EL (cell line): ENCODE measurements at regions not wholly inside any gene's neighbourhood (a gene's known extent, or its start where the extent isn't known, plus 50 kb on each side); places are given as distances from the start of the nearest gene placed in this dataset.
"Not testable (repeated sequence)": the region's sequence is repeated elsewhere in the genome, so short reads cannot be mapped to it uniquely, and the experiment has no call there.

Experiments
- DNase-seq: peaks from one replicate; pipeline ENCODE4 v3.0.0-alpha.2; 2016

DNA sequence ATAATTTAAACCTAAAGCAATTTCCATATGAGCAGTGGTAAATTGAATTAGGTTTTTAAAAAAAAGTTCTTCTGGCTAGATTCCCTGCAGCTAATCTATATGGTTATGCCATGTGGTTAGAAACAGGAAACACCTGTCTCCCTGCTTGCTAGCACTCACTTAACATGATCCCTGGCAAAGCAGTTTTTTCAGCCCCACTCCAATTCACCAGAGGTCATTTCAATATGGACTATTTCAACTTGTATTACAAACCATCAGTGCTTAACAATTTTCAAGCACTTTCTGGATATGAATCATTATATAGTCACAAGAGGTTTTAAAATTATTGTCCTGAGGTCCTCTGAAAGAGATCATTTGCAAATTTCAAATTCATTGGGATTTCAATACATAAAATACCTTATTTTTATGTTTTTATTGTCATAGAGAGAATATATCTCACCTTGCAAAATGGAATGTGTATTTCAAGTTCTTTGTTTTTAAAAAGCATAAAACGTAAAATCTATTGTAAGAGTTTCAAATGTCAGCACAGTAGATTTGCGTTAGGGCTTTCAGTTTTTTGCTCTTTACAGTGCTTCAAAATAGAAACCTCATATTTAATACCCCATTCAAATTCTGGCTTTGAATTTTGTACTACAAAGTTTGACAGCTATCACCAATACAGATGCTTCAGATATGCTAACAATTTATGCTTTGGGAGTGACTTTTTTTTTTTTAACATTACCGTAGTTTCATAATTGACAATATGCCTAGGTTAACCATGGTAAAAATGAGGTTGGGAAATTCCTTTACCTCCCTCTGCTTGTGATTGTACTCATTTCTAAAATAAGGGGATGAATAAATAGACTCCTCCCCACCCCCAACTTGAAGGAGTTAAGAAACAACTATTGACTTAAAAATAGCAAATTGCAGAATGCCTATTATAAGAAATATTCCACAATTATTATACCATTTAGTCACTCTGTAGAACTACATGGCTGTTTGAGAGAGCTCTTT is 117.5 kb upstream of the HGF start:
- no peak for DNase-seq

DNA sequence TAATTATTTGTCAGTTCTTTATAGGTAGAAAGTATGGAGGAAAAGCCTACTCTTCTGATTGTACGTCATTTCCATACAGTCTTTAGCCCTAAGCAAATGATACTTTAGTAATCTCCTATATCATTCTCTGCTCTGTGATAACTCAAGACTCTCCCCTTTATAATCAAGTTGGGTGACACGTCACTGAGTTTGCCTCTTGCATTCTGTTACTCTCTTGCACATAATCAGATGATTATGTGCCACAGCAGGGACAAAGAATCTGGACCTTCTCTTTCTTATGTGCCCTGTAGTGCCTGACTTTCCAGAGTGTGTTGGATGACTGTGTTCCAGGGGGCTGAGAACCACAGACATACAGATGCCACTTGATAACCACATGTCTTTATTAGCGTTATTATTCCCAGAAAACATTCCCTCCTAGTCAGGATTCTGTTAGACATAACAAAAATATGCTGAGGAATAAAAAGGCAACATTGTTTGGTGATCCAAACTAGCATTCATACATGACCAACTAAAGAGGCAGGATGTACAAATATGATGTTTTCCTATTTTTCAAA is 116.4 kb upstream of the HGF start:
- no peak for DNase-seq

DNA sequence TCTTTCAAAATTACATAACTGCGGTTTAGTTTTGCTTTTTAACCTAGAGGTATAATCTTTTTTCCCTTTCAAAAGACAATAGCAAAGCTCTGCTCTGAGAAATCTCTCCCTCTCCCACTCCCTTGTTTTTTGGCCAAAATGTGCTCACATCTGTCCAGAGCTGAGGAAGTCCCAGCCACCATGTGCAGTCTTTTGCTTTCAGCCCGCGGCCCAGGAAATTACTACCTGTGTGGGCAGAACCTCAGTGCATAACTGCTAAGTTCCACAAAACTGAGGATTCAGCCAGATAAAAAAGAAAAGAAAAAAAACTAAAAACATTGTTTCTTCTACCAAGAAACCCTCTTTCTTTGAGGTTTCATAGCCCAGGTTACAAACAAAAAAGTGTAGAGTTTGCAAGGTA is 115.0 kb upstream of the HGF start:
- no peak for DNase-seq

DNA sequence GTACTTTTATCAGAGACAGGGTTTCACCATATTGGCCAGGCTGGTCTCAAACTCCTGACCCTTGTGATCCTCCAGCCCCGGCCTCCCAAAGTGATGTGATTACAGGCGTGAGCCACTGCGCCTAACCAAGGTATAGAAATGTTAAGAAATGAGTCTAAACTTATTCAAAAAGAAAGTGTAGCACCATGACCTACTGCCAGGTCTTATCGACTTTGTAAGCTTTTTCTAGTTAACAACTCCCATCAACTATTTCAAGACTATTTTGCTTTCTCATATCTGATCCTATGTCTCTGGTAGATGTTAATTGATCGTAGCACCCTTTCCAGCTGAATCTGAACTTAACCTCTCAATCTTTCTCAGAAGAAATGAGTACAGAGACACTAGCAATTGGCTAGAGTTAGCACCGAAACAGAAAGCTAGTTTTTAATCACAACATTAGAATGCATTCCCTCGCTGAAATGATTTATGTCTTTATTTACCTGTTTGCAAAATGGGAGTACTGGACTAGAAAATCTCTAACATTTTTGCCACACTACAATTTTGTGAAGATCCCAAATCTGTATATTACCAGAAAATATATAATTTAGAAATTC is 114.0 kb upstream of the HGF start:
- DNase-seq = no peak

DNA sequence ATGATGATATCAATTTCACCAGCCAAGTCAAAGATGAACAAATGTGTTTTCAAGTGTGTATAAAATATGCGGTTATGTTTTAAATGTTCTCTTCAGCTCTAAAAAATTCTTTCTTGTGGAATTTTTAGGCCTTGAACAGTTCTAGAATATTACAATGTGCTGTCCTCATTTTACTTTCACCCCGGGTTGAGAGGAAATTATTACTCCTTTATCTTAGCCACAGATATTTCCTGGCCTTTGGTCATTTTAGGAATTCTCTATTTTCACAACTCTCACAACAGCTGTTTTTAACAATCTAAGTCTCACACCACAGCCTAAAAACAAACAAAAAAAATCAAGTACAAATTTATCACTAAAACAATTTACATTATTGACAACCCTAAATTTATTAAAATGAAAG is 112.2 kb upstream of the HGF start:
- DNase-seq = peak; percentile 1

DNA sequence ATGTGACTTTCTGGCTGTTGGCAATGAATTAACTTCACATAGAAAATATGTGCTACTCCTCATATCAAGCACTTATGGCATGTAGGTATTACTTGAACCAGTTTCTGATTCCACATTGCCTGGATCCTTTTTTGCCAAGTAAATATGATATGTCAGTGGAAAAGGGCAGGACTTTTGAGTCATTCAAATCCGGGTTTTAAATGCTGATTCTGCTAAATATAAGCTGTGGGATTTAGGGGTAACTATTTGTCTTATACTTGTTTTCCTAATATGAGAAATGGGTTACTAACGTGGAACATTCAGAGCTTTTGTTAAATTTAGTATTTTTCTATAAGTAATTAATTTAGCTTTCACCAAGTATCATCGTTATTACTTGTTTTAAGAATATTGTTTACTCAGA is 108.0 kb upstream of the HGF start:
- no peak for DNase-seq

DNA sequence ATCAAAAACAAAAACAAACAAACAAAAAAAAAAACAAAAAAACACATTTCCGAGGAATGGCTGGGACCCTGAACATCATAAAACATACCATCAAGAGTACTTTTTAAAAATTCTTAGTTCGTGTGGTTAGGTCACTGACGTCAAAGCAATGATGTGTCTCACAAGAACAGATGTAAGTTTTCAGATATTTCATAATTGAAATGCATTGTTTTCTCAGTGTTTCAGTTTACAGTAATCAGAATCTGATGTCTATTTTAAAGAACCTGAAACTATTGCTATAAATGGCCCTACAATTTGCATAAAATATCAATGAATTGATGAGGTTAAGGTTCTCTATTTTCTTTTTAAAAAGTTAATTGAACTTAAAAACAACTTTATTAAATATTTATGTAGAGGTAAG is 103.7 kb upstream of the HGF start:
- DNase-seq = peak; percentile 34

DNA sequence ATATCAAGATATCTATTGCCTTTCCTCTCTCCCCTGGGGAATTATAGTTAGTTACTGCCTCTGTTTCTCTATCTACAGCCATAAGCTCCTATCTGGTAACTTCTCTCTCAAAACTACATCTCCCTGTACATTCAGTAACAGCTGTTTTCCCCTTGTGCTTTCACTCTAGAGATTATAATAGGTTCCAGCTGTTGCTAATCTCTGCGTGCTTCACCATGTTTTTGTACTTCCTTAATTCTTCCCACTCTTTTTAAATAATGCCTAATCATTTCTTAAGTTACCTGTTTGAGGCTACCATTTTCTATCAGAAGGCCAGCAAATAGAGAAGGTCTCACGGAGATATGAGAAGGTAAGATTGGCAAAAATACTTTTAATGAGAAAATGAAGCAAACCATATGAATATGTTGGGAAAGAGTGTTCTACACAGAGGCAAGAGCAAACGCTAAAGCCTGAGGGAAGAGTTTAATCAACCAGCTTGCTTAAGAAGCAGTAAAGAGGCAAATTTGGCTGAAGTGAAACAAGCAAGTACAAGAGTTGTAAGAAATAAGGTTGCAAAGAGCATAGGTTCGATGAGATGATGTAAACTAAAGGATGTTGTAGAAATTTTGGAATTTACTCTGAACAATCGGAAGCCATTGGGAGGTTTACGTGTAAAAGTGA is 101.9 kb upstream of the HGF start:
- DNase-seq = no peak

DNA sequence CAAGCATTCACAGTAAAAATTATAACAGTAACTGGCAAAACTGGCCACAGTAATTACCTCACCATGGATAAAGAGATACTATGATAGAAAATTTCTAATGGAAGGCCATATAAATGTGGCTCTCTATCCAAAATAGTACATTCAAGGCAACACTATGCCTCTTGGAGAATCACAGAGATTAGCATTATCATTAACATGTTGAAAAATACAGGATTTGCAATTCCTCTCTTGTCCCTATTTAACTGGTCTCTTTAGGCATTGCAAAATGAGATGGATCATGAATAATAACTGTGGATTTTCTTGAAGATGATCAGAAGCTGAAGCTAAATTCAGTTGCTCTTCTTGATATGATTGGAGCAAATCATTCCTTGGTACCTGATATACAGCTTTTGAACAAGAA is 100.8 kb upstream of the HGF start:
- no peak for DNase-seq

DNA sequence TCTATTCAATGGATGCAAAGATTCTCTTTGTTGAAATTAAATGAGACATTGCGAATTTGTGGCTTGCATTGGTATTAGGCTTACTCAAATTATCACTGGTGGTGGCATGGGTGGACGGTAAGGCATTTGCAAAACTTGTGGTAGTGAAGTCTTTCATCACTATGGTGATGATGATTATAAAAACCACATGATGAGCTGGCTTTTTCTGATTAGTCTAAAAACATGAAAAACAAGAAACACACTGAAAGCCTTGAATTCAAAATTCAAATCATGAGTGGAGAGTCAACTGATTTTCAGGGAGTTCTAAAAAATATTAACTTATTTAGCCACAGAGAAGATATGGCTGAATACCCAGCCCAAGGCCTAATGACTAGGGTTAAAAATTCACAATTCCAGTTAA is 99.8 kb upstream of the HGF start:
- no peak for DNase-seq

DNA sequence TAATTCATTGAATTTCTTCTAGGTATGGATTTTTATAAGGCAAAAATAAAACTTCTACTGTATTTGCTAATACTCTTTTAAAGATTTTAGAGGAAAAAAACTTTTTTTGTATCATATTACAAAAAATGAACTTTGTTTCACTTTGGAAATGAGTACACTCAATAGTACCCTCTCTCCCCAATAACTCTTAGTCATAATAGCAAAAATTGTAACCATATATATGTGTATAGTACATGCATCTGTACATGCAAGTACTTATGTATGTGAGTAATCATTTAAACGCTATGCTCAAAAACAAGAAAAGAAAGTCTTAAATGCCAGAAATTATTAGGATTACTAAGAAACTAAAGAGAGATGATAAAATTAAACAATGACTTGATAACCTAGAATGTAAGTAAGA is 95.9 kb upstream of the HGF start:
- no peak for DNase-seq

DNA sequence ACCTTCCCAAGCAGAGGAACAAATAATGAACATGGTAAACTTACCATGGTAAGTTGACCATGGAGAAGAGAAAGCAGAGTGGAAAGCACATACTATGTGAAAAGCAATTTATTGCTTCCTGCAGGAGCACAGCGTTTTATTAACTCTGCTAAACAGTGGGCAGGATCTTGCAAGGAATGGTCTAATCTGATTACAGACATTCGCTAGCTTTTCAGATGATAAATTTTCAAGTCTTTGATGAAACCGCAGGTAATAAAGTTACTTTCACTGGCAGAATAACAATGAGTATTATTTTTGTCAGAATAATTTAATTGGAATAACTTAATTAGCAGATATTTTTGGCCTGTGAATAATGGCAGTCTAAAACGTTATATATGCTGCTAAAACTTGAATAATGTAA is 89.6 kb upstream of the HGF start:
- DNase-seq = no peak

DNA sequence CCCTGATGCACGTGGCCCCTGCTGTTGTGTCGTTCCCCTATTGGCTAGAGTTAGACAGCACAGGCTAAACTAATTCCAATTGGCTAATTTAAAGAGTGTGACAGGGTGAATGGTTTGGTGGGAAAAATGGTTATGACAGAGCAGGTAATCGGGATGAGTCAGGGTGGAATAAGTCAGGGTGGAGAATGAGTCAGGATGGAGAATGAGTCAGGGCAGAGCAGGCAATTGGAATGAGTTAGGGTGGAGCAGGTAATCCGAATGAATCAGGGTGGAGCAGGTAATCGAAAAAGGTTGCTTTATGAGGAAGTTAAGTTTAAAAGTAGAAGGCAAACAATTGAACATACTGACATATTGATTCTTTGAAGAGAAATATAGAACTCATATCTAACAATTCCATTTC is 89.0 kb upstream of the HGF start:
- peak; percentile 28 for DNase-seq

DNA sequence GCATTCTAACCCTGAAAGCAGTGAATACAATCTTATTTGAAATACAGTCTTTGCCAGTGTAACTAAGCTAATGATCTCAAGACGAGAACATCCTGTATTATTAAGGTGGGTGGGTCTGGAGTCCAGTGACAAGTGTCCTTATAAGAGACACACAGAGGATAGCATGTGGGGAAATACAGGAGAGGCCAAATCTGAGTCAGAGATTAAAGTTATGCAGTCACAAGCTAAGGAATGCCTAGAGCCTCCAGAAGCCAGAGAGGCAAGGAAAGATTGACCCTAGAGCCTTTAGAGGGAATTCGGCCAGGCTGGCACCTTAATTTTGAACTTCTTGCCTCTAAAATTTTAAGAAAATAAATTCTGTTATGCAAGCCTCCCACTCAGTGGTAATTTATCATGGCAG is 87.5 kb upstream of the HGF start:
- DNase-seq = peak; percentile 36

DNA sequence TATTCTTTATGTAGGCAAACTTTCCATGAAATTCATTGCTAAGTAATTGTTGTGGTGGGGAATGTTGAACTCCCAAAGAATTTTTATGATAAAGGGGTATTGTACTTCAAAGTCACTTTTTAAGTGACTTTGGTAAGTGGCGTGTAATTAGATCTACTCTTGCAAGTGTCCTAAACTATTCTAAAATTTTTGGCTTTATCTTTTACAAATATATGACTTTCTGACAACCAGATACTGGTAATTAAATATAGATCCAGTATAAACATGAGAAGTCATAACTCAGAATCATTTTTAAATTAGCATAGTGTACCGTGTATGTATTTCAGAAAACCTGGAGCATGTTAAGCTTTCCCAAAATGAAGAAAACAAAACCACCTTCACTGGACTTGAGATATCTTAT is 84.7 kb upstream of the HGF start:
- no peak for DNase-seq

DNA sequence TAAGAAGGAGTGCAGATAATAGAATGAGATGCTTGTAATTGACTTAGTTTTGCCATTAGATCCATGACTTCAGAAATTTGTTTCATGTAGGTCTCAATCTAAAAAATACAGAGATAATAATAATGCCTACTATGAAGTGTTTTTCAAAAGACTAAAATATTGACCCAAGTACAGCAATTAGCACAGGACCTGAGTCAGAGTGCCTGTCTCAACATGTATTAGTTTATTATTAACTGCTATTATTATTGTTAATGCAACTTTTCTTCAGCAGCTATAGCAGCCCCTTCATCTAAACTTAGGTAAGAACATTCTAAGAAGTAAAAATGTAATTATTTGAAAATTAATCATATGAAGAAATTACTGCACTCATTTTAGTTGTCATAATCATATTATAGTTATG is 82.9 kb upstream of the HGF start:
- no peak for DNase-seq

DNA sequence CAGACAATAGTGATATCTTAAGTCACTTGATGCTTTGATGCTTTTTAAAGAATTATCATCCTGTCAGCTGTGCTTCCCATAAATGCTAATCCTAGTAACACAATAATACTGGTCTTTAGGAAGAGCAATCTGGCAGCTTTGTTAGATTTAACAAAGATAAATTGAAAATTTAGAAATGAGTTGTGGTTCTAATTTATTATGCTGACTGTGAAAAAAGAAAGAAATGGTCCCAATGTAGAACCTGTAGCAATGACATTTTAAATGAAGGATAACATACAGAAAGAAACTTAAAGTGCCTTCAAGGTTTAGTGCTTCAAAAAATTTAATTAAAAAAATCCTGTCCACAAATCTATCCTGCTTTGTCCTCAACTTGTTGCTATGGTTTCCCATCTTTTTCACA is 81.6 kb upstream of the HGF start:
- DNase-seq = no peak

DNA sequence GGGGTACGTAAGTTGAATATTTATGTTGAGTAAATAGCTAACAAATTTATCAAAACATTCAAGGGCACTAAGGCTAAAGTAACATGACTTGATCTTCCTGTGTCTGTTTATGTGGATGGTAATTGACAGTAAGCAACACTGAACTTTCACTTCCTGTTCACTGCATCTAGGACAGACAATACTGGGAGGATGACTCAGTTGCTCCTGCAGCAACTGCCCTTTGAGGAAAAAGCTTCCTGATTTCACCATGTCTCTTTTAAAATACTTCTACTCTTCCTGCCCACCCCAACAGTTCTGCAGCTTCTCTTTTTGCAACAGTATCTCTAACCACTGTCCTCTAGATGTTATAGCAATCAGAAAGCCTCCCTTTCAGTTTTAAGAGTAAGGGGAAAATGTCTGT is 76.6 kb upstream of the HGF start:
- peak; percentile 60 for DNase-seq

DNA sequence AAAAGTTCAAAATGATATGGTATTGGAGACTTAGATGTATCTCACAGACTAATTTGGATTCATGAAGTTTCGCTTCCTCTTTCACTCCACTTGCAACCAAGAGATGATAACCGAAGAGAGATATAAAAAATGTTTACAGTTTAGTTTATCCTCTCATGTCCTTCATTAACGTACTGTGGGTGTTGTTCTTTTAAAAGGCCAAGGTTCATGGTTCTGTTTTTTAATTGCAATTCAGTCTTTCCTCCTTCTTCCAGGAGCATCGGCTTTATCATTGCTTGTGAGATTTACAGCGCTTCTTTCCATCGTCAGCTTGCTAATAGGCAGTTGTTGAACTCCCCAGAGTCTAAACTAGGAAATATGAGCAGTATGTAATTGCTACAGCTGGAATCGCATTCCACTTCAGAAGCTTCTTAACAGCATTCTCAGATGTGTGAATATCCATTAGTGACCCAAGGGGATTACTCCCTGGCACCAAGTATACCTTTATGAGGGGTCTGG is 75.9 kb upstream of the HGF start:
- peak; percentile 13 for DNase-seq

DNA sequence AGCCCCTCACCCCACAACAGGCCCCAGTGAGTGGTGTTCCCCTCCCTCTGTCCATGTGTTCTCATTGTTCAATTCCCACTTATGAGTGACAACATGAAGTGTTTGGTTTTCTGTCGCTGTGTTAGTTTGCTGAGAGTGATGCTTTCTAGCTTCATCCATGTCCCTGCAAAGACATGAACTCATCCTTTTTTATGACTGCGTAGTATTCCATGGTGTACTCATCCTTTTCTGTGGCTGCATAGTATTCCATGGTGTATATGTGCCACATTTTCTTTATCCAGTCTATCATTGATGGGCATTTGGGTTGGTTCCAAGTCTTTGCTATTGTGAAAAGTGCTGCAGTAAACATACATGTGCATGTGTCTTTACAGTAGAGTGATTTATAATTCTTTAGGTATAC is 73.8 kb upstream of the HGF start:
- not testable (repeated sequence) for DNase-seq

DNA sequence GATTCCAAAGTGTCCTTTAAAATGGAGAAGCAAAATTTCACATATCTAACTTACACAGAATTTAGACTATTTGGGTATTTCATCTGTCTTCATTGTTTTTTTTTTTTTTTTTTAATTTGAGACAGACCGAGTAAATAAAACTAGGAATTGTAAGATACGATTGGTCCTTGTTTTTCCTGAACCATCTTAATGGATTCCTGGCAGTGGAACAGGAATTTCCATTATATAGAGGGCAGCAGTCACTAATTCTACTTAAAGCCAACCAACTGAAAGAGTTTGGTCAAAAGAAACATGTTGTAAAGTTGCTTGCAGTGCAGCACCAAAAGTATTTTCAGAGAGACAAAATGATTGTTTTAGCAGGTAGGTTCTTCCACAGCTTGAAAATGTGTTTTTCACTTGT is 72.5 kb upstream of the HGF start:
- DNase-seq = no peak

DNA sequence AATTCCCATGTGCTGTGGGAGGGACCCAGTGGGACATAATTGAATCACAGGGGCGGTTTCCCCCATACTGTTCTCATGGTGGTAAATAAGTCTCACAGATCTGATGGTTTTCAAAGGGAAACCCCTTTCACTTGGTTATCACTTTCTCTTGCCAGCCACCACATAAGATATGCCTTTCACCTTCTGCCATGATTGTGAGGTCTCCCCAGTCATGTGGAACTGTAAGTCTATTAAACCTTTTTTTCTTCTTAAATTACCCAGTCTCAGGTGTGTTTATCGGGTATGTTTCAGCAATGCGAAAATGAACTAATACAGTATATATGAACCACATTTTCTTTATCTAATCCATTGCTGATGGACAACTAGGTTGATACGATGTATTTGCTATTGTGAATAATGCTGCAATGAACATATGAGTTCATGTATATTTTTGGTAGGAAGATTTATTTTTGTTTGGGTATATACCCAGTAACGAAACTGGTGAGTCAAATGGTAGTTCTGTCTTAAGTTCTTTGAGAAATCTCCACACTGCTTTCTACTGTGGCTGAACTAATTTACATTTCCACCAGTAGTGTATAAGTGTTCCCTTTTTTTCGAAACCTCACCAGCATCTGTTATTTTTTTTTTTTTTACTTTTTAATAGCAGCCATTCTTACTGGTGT is 70.0 kb upstream of the HGF start:
- no peak for DNase-seq

DNA sequence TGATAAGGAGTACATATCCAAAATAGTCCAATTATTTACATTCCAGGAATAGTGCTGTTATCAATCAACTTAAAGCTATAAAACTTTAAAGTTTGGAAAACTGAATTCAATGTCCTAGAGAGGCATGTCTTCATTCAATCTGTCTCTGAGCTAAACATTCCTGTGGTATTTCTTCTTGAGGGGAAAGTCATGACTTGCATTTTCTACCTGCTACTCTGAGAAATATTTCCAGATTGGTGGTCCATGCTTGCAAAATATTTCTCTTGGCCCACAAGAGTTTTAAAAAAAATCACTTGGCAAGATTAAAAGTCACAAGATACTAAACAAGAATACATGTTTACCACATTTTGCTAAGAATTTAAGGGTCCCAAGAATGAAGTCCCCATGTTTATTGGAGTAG is 63.6 kb upstream of the HGF start:
- peak; percentile 45 for DNase-seq
